ENCODE measurements at regions not wholly inside any gene's neighbourhood (a gene's known extent, or its start where the extent isn't known, plus 50 kb on each side); places are given as distances from the start of the nearest gene placed in this dataset.

DNA sequence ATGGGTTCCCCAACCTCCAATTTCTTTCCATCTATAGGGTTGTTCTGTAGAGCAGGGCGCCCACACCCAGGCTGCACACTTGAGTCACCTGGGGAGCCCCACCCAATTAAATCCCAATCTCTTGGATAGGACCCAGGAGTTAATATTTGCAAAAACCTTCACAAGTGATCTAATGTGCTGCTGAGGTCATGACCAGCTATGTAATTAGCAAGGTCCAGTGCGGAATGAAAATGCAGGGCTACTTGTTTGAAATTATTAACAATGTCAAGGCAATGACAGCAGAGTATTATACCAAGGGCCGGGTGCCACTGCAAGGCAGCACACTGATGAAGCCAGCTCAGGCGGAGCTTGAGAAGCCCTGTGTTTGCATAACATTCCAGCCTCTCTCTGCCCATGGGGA lies 302.7 kb downstream of the MAF start:
- DNase-seq (ENCODE audit: low read depth) = no peak

GRCh38 chr16:79297296-79297695 lies 303.2 kb downstream of the MAF start:
- no peak for DNase-seq (ENCODE audit: low read depth)

- no peak for DNase-seq (ENCODE audit: low read depth)
Measured at GRCh38 chr16:79296491-79296890, 304.0 kb downstream of the MAF start.

GRCh38 chr16:79295746-79296145 lies 304.8 kb downstream of the MAF start:
- no peak for DNase-seq (ENCODE audit: low read depth)

GRCh38 chr16:79295162-79295561 lies 305.4 kb downstream of the MAF start:
- DNase-seq (ENCODE audit: low read depth) = no peak

GRCh38 chr16:79294568-79294967 lies 306.0 kb downstream of the MAF start:
- no peak for DNase-seq (ENCODE audit: low read depth)

GRCh38 chr16:79293836-79294460 lies 306.6 kb downstream of the MAF start:
- no peak for DNase-seq (ENCODE audit: low read depth)

- DNase-seq (ENCODE audit: low read depth) = no peak
Measured at GRCh38 chr16:79288066-79288465, 312.5 kb downstream of the MAF start.

DNA sequence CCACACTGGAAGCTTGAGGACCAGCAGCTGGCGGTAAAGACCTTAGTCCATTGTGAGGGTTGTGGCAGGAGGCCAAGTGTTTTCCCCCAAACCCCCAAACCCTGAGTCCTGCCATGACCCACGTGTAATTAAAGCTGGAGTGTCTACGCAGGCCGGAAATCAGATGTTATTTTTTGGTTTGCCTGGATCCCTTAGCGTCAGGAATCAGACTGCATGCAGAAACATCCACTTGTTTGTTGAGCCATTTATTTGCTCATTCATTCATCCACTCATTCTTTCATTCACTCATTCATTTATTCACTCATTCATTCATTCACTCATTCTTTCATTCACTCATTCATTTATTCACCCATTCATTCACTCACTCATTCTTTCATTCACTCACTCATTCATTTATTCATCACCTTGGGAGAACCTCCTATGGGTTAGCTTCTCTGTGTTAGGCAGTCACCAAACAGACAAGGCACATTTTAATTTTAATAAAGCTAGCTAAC lies 313.1 kb downstream of the MAF start:
- DNase-seq (ENCODE audit: low read depth) = no peak

DNA sequence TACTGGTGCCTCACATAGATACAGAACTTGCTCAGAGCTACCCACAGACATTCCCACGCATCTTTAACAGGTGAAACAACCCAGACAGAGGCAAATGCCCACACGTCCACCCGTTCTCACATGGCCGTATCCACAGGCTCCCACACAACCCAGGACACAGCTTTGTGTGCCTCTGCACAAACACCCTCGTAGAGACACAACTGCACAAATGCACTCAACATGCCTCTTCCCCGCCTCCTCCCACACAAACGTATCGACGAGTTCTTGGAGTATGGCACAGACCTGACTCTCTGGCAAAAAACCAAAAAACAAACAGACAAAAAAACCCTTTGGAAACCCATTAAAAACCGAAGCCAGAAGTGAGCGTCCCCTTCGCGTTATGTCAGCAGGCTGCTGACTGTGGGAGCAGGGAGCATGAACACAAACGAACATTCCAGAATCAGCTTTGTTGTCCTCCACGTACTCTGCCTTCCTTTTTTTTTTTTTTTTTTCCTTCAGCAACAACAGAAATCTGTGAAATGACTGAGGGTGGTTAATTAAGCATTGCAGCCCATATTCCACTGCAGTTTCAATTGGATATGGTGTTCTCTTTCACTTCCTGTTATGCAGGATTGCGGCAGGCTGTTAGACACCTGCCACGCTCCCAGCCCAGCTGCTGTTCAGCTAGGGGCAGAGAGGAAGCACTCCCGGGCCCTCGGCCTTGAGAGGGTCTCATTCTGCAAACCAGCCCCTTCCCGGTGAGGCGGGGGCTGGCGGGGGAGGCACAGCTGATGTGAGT lies 313.7 kb downstream of the MAF start:
- no peak for DNase-seq (ENCODE audit: low read depth)

DNA sequence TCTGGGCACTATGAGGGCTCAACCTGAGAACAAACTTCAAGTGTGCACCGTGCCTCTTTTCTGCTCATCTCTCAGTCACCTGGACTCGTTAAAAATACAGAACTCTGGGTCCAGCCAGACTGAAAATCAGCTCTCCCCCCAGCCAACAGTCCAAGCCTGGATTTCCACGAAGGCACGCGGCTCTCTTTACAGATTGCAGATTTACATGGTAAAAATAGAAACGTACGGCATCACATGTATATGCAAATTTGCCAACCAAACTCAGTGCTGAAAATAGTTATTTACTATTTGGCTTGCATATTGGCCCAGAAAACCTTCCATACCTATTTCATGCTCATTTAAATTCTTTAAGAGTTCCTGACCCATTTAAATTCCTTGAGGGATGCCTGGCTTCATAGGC lies 315.8 kb downstream of the MAF start:
- no peak for DNase-seq (ENCODE audit: low read depth)

- DNase-seq (ENCODE audit: low read depth) = no peak
Measured at GRCh38 chr16:79283578-79283977, 317.0 kb downstream of the MAF start.

- no peak for DNase-seq (ENCODE audit: low read depth)
Measured at GRCh38 chr16:79282806-79283205, 317.7 kb downstream of the MAF start.

DNA sequence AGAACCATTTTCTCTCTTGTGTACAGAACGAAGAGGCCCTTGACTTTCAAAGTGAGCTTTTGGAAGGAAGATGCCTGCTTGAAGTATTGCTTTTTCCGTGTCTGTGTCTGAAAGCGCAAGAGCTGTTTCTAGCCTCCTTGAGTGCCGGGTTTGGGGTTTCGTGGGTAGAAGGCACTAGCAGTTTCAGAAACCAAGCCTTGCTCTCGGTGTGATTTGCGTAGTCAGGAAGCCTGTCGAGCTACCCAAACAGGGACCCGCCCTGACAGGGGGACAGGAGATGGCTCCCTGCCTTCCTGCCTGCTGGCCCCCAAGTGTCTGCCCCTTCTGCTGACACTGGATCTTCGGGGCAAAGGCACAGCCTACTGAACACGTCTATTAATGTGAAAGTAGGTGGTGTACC lies 322.0 kb downstream of the MAF start:
- peak; percentile 18 for DNase-seq (ENCODE audit: low read depth)

- DNase-seq (ENCODE audit: low read depth) = no peak
Measured at GRCh38 chr16:79276501-79276900, 324.0 kb downstream of the MAF start.

DNA sequence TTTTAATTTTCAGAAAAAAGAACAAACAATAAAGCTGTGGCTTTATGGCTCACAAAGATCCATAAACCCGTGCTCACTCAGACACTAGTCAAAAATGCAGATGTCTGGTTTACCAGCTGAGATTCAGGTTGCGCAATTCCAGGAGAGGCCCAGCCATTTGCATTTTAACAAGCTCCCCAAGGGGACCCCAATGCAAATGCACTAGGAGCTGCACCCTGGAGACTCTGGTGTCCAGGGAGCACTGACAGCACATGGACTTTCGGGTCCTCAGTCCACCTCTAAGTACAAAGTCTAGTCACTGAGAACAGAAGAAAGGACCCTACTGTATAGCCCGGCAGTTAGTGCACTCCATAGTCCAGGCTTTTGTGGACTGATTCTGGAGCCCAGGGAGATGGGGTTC lies 326.3 kb downstream of the MAF start:
- DNase-seq (ENCODE audit: low read depth) = no peak

DNA sequence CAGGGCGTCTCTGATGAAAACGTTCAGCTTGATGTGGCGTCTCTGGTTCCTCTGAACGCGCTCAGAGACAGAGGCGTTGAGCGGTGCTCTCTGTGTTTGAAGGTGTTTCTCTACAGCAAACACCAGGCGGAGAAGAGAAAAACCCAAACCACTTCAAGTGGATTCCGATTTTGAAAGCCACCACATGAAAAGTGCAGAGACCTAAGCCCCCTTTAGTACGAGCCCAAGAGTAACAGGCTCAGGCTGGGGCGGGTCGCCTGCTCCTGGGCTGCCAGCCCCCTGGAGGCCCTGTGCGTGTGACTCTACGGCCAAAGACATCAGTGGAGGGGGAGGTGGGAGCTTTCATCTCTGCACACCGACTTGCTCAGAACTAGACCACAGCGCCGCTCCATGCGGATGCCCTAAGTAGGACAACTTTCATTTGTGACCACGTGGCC lies 328.4 kb downstream of the MAF start:
- peak; percentile 52 for DNase-seq (ENCODE audit: low read depth)

DNA sequence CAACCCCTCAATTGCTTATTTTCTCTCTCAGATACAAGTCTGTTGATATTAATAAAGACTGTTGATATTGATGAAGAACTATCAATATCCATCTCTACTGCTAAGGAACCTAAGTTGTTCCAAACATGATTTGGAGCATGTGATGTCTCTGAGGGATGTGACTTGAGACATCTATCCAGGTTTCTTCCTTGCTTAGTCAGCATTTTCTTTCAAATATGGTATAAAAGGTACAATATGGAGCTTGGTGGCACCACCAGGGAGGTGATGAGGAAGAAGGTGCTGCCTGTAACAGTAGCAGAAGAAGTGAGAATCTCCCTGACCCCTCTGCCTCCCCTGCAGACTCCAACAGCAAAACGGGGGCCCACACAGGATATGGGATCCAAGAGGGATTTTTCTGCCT lies 329.0 kb downstream of the MAF start:
- no peak for DNase-seq (ENCODE audit: low read depth)

- no peak for DNase-seq (ENCODE audit: low read depth)
Measured at GRCh38 chr16:79270011-79270410, 330.5 kb downstream of the MAF start.

DNA sequence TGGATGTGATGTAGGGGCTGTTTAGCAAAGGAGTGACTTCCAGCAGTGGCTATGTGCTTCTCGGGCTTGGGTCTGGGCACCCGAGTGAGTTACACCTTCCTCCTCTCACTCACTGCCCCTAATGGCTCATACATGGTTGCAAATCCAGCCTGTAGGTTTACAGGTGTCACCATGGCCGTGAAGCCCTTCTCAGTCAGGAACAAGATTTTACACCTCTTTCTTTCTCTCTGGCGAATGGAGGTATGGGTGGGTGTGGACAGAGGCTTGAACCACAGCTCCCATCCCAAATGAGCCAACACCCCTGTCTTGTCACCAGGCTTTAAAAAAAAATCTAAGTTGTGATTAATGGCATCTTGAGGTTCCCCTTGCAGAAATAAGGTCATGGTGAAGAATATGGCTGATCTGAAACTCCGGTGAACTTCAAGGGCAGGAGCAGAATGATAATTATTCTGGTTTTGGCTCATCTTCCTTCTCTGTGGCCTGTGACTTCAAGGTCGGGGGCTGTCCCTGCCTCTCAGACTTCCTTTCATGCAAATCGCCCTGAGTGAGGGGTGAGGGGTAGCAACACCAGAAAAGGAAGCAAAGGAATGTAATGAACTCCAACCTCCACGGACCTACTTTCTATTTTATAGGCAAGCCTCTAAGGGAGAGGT lies 331.2 kb downstream of the MAF start:
- DNase-seq (ENCODE audit: low read depth) = peak; percentile 12

GRCh38 chr16:79267781-79268180 lies 332.8 kb downstream of the MAF start:
- no peak for DNase-seq (ENCODE audit: low read depth)

- no peak for DNase-seq (ENCODE audit: low read depth)
Measured at GRCh38 chr16:79267146-79267545, 333.4 kb downstream of the MAF start.

GRCh38 chr16:79265701-79266100 lies 334.8 kb downstream of the MAF start:
- DNase-seq (ENCODE audit: low read depth) = no peak

Measured in T-helper 22 cell (primary cell).